ENCODE measurements at regions not wholly inside any gene's neighbourhood (a gene's known extent, or its start where the extent isn't known, plus 50 kb on each side); places are given as distances from the start of the nearest gene placed in this dataset.
"Not testable (repeated sequence)": the region's sequence is repeated elsewhere in the genome, so short reads cannot be mapped to it uniquely, and the experiment has no call there.

DNA sequence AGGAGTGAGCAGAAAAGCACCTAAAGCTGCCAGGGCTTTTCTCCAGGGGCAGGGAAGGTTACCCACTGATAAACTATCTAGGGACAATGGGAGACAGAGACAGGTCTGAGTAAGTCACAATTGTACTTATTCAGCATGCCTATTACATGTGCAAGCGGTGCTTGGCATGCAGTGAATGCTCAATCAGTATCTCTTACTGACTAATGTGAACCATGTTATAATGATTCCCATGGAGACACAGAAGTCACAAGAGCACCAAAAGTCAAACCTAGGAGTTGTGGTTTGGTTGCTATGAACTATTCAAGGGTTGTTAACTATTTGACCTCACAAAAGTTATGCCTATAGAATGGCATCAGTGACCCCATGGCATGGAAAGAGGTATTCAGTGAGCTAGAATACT lies 50.0 kb upstream of the RASGRP1 start:
- no peak for ATAC-seq

DNA sequence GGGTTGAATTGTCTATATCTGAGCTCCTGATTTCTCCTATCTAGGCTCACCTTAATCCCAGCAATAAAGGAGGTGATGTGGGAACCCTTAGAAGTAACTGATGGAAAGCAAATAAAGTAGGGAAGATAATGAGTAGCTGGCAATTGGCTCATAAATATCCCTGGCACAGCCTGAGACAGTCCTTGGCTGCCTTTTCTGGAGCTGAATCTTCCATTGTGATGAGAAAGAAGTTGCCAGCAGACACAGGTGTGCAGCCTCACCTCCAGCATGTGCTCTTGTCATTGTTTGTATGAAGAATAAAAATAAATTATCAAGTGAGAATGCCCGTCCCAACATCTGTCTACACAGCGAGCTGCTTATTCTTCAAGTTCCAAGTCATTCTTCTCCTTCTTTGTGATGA lies 53.2 kb upstream of the RASGRP1 start:
- no peak for ATAC-seq

DNA sequence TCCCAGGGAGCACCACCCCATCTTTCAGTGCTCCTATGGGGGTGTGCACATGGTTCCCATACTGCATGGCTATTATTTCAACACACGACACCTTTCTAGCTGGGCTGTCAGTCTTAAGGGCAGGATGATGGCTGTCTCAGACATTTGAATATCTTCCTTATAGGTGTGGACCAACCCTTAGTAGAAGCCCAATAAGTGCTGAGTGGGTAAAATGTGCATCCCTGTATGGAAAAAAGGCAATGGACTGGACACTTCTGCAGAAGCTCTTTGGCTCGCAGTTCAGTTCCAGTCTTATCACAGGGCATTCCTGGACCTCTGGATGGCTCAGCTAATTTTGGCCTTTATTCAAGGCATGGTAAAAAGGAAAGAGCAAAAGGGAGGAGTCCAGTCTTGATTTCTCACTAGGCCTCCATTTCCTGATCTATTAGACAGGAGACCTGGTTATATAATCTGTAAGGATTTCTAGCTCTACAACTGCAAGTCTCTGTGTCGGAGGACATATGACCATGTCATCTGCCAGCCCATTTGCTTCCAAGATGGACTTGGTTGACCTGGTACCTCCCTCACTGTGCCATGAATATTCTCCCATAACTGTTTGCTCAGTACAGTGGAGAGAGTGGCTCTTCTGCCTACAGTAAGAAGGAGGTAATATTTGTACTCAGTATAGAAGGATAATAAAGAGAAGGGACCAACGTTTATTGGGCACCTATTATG lies 53.8 kb upstream of the RASGRP1 start:
- no peak for ATAC-seq

DNA sequence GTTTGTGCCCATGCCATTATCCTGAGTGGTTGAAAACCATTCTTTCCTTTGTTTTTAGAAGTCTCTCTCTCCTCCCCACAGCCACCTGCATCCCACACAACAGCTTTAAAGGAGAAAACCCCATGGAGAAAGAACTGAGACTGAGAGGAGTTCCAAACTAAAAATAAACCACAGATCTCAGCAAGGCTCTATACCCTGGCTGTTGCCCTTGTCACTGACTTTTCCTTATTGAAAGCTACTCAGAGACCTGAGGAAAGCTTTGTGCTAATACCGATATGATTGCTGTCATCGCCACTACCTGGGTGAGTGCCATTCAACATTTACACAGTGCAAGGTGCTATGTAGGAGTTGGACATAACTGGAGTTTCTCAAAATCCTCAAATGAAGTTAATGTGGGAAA lies 55.5 kb upstream of the RASGRP1 start:
- no peak for ATAC-seq

DNA sequence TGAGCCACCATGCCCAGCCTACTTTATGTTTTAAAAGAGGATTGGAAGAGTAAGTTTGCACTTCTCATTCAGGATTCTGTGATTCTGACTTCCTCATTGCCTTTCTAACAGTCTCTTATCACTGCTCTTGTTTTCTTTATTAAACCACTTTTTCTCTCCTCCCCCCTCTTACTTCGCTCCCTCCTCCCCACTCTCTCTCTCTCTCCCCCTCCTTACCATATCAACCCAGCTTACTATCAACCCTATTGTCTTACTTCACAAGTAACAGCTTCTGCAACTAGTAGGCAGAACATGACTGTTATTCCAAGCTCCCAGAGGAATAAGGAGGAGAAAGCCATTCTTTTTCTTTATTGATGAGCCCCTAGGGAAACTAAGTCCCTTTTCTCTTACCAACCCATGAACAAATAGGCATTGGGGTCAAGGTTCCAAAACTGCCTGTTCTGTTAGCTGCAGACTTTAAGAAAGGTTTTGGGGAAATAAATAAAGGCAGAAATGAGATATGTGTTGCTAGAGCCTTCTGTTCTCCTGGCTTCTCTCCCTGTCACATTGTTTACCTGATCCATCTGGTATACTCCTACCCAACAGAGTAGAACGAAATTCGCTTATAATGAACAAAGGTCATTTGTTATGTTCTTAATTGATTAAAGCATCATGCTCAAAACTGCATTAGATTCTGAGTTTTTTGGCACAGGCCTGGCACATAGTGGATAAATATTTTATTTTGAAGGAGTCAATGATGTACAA lies 56.4 kb upstream of the RASGRP1 start:
- ATAC-seq: no peak

DNA sequence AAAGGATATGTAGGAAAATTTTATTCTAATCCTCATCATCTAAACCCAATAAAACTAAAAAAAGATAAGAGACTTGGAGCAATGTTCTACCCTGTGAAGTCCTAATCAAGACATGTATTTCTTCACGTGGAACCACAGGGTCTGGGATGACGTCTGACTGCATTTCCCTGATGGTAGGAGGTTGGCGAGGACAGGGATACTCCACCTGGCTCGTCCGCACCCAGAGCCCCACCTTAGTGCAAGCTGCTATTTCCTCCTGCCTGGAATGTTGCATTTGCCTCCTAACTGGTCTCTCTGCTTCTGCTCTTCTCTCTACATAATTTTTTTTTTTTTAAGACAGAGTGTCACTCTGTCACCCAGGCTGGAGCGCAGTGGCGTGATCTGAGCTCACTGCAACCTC lies 57.7 kb upstream of the RASGRP1 start:
- no peak for ATAC-seq

DNA sequence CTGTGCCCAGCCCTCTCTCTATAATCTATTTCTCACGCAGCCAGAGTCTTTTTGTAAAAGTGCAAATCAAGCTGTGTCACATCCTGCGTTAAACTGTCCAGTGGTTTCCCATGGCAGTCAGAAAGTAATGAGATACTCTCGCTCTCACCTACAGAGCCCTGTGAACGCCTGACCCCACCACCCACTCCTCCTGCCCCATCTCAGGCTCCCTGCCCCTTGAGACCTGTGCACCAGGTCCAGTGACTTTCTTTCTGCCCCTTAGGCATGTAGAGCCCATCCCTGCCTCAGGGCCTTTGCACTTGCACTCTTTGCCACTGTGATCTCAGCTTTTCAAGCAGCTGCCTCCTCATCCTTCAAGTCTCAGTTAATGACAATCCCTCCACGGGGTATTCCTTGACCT lies 58.3 kb upstream of the RASGRP1 start:
- ATAC-seq: no peak

DNA sequence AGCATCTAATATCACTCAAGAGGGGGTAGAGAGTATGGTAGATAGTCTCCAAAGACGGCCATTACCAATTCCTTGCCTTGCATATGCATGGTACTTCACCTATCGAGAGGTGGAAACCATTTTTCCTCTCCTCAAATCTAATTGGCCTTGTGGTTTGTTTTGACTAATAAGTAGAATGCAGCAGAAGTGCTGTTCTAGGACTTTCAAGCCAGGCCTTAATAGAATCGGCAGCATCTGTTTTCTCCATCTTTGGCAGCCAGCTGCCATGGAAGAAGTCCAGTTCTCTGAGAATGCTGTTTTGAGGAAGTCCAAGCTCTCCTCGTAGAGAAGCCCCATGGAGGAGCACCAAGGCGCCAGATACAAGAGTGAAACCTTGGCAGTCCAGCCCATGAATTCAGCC lies 59.1 kb upstream of the RASGRP1 start:
- no peak for ATAC-seq

DNA sequence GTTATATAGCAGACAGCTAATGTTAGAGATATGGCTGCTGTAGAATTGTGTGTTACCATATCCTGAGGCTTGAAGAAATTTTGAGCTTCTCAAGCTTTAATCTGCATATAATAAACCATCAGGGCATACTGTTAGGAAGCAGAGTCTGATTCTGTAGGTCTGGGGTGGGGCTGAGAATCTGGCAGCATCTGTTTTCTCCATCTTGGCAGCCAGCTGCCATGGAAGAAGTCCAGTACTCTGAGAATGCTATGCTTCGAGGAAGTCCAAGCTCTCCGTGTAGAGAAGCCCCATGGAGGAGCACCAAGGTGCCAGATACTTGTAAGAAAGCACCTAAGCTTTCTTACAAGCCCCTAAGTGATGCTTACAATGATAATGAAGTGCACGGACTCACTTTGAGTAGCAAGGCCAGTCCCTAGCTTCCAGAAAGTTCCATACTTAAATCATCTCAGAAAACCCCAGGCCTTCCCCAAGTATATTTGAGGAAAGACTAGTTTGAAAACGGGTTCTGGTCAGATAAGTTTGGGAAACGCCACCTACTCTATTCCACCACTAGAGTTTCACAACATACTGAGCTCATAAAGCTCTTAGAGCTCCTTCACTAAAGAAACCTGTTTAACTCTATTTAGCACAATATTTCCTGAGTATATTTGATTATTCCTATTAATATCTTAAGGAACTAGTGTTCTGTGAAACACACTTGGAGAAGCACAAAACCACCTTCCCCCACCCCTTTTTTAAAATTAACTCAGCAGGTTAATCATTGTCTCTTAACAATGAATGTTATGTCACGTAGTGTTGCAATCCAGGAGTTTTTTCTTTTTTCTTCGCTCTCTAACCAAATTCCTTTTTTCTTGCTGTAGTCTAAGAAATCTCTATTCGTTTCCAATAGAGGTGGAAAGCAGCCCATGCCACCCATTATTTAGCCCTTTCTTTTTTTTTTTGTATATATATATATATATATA lies 59.9 kb upstream of the RASGRP1 start:
- ATAC-seq: no peak

DNA sequence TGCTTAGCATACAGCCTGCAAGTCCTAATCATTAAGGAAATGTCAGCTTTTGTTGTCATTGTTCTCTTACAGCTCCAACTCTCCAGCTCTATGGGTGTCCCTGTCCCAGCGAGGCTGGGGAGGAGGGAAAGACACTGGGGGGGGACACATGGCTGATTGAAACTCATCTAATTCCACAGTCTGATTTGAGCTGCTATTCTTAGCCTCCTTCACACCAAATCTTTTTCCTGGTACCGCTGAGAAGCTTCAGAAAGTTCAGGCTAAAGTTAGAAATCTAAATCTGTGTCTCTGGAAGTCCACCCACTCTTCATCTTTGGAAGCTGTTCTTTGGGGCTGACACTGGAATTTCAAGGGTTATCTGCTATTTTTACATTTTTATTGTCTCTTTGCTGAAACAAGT lies 61.3 kb upstream of the RASGRP1 start:
- ATAC-seq: no peak

DNA sequence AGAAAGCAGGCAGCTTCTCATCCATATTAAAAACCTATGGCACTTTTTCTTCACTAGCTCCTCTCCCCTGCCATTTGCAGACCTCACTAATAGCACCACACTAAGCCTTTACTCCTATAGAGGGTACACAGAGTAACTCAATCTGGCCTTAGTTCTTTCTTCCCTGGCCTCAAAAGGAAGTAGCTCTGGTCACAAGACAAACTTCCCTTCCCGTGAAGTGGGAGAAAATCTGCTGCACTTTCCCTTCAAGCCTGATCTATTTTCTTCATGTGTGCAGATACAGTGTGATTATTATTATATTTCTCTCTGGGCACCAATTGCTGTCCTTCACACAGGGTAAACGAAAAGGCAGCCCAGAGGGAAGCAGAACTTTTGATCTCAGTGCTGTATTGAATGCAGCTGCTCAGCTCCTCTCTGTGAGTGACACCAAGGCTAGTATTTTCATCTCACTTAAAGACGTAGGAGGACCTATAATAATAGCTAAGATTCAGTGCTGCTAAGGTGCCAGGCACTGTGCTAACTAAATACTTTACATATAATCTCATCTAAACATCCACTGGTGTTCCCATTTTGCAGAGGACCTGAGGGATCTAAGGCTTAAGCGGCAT lies 61.9 kb upstream of the RASGRP1 start:
- ATAC-seq: no peak

DNA sequence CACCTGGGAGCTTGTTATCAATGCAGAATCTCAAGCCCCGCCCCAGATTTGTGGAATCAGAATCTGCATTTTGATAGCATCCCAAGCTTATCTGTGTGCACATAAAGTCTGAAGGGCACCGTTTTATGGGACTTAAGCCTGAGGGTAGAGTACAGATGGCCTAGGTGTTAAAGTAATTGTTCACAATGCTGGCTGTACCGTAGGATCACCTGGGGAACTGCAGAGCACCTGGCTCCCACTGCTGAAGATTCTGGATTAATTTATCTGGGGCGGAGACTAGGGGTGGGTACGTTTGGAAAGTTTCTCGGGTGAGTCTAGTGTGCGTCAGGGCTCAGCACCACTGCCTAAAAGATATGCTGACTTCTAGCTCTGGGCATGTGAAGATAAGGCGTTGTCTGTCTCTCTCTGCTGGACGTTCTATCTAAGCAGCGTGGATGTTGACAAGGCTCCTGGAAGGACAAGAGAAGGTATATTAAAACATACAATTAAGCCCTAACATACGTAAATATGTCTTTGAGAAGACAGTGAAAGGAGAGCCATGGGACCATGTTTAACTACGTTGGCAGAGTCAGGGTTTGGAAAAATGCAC lies 63.2 kb upstream of the RASGRP1 start:
- ATAC-seq: no peak

DNA sequence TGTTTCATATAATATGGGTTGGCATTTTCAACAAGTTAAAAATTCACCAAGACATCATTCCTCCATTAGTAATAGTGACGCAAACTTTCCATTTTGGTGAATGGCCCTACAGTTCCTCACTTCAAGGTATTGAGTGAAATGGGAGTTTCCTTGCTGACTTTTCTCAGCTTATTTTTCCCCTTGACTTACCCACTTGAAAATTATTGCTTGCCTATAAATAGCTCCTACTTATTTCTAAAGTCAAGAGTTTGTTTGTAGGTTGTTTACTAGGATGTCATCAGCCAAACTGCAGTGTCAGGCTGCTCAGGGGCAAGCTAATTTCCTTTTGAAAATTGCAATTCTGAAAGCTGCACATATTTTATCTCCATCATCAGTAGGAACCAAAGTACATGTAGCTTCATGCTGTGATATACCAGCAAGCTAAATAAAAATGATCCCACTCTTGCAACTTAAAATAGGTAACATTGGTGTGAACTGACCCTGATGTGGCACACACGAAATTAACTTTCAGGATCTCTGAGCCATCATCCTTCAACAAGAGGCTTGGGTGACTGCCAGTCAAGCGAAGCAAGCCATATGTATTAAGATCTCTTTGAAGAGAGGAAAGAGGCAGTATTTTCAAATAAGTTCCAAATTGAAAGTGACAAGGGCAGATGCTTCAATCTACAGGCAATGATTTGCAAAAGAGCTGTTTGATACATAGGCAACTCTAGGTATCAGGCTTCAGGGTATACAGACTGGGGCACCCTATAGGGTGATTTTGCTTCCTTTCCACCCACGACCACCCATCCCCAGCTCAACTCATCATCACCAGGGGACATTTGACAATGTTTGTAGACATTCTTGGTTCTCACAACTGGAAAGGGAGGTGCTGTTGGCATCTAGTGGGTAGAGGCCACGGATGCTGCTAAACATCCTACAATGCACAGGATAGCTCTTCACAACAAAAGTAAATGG lies 66.8 kb upstream of the RASGRP1 start:
- peak; percentile 71 to 78 for ATAC-seq

DNA sequence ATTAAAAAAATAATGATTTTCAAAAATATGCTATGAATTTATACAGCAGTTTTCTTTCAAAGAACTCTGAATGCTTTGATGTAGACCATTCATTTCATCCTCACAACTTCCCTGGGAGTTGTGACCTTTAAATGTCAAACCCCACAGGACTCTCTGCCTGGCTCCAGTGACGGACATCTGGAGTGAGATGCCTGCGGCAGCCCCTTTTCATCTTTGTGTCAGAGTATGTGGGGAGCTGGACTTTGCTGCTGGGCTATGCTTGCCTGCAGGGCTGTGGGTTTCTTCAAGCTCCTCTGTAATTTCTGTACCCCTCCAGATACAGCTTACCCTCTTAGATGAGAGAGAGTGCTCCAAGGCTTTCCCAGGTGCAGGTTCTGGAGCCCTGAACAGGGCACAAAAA lies 70.6 kb upstream of the RASGRP1 start:
- ATAC-seq: no peak

DNA sequence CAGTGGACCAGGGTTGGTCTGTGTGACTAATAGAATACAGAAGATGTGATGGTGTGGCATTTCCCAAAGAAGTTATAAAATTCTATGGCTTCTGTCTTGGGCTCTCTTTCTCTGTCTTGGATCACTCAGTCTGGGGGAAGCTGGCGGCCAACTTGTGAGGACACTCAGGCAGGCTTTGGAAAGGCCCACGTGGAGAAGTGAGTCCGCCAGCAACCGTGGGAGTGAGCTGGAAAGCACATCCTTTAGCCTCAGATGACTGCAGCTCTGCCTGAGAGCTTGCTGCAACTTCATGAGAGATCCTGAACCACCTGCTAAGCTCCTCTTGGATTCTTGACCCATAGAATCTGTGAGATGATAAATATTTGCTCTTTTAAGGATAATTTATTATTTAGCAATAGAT lies 72.0 kb upstream of the RASGRP1 start:
- ATAC-seq: no peak

DNA sequence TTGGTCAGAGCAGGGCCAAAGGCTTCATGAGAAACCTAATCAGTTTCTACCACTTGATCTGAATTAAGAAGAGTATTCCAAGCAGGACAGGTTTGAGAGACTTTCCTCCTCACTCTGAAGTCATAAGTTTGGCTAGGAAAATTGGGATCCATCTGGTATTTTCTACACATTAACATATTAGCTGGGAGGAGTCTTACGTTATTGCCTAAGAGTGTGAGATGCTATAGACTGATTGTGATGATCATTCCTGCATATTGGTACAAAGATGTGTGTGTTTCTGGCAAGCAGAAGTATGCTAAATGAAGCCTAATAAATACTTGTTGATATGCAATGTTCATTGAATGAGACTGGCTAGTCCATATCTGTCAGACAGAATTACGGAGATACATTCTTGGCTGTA lies 73.5 kb upstream of the RASGRP1 start:
- ATAC-seq: no peak

DNA sequence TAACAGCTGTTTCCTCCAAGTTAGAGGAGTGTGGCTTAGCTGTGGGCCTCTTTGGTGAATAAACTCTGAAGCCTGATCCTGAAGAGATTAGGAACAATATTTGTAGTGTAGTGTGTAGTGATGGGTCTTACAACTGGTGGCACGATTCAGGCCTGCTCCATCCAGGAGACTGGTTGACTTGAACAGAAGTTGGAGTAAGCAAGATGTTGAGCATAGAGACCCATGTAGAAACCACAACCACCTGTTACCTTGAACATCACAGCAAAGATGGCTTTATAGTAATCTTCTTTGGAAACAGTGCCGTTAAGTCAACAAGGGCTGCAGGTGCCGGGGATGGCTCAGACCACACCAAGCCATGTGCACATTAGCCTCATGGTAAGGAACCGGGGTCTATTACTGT lies 74.2 kb upstream of the RASGRP1 start:
- no peak for ATAC-seq

DNA sequence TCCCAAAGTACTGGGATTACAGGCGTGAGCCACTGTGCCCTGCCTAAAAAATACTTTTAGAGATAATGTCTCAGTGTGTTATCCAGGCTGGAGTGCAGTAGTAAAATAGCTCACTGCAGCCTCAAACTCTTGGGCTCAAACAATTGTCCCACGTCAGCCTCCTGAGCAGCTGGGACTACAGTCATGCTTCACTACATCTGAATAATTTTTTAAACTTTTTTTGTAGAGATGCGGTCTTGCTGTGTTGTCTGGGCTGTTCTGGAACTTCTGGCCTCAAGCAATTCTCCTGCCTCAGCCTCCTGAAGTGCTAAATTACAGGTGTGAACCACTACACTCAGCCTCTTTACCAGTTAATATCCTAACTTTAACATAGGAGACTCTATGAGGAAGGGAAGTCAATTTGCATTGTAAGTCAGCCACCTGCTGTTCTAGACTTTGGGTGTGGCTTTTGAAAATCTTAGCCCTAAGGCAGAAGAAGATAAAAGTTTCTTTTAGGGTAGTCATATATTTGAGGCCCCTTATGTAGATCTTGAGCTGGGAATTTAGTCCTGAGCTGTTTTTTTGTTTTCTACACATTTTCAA lies 78.2 kb upstream of the RASGRP1 start:
- ATAC-seq: no peak

DNA sequence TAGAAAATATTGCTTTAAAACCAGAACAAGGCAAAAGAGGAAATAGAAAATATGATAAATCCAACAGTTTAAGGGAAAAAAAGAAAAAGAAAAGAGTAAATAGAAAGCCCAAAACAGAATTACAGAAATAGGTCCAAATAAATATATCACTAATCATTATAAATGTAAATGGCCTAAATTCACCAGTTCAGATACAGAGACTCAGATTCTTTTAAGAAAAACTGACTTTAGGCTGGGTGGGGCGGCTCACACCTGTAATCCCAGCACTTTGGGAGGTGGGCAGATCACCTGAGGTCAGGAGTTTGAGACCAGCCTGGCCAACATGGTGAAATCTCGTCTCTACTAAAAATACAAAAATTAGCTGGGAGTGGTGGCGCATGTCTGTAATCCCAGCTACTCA lies 79.7 kb upstream of the RASGRP1 start:
- not testable (repeated sequence) for ATAC-seq

DNA sequence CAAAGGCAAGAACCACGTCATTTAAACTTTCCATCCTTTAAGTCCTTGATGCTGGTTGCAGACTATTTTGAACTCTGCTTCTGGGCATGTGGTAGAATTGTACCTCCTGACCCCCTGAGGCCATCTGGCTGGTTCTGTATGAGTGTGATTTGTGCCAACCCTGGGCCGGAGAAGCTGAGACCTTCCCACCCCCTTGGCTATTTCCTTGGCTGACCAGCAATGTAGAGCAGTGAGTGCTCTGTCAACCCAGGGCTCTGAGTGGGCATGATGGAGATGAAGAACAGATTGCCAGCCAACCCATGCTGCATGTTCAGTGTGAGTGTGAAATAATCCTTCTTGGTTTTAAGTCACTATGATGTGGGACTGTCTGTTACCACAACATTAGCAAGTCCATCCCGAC lies 82.1 kb upstream of the RASGRP1 start:
- no peak for ATAC-seq

DNA sequence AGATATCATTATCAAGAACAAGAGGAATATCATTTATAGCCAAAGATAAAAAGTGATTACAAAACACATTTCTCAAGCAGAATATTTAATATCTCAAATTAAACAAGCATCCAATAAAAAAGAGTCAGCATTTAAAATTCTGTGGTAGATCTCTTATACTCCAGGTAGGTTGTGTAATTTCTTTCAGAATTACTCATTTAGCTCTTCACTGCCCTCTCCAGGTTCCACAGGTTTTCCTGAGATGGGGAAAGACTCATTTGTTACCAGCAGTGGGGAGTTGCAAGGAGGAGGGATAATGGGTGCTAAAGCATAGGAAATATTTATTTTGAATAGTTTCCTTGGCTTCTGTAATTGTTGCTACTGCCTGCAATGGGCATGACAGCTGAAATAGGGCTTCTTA lies 83.1 kb upstream of the RASGRP1 start:
- no peak for ATAC-seq

All from activated CD4-positive, CD25-positive, alpha-beta regulatory T cell treated with anti-CD3 and anti-CD28 coated beads, Interleukin-2, amount 50 U/mL, for 24 hours (primary cell).